ENCODE measurements at regions not wholly inside any gene's neighbourhood (a gene's known extent, or its start where the extent isn't known, plus 50 kb on each side); places are given as distances from the start of the nearest gene placed in this dataset.
A peak's percentile ranks its signal among the peaks of the same experiment; 100 is the strongest.

DNA sequence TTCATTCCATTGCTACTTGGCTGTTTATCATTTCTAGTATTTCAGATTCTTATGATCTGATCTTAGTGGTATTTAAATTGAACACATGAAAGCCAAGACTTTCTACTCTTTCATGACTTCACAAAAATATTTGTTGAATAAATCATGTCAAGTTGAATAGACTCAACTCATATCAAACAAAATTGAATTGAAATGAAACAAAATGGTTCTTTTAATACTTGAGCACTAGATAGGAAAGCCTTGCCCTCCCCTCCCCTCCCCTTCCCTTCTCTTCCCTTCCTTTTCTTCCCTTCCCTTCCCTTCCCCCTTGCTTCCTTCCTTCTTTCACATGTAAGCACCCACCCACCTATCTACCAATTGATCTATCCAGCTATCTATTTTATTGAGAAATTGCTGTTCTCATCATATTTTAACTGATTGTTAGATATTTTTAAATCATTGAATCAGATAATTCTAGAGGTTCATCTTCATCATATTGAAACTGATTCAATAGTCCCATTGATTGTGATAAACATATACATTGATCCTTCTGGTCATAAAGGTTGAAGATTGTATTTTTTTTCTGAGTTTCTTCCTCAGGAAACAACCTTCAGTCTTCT lies 2015.9 kb downstream of the LRRC4C start:
- peaks cover 0 to 23% (median 0%) of the 10 kb centered on the region in 11 donors for H3K9me3 ChIP-seq
- no peak overlapping the region for H3K27ac ChIP-seq
- DNase-seq: no peak
- no peak overlapping the region for H3K4me3 ChIP-seq
- ATAC-seq: no peak
- no peaks in the 10 kb centered on the region for H3K36me3 ChIP-seq
- no peaks in the 10 kb centered on the region for H3K27me3 ChIP-seq
- TF ChIP-seq, protein P1, sequence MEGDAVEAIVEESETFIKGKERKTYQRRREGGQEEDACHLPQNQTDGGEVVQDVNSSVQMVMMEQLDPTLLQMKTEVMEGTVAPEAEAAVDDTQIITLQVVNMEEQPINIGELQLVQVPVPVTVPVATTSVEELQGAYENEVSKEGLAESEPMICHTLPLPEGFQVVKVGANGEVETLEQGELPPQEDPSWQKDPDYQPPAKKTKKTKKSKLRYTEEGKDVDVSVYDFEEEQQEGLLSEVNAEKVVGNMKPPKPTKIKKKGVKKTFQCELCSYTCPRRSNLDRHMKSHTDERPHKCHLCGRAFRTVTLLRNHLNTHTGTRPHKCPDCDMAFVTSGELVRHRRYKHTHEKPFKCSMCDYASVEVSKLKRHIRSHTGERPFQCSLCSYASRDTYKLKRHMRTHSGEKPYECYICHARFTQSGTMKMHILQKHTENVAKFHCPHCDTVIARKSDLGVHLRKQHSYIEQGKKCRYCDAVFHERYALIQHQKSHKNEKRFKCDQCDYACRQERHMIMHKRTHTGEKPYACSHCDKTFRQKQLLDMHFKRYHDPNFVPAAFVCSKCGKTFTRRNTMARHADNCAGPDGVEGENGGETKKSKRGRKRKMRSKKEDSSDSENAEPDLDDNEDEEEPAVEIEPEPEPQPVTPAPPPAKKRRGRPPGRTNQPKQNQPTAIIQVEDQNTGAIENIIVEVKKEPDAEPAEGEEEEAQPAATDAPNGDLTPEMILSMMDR (IDR thresholded peaks at IDR 0.05): no peak
- H3K4me1 ChIP-seq: no peaks in the 10 kb centered on the region
- intact Hi-C loops (cut with DNase I): no loop called here

DNA sequence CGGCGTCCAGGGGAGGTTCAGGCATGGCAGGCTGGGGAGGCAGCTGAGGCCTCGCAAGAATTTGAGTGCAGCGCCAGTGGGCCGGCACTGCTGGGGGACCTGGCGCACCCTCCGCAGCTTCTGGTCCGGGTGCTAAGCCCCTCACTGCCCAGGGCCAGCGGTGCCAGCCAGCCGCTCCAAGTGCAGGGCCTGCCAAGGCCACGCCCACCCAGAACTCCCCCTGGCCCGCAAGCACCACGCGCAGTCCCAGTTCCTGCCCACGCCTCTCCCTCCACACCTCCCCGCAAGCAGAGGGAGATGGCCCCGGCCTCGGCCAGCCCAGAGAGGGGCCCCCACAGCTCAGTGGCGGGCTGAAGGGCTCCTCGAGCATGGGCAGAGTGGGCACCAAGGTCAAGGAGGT lies 2017.3 kb downstream of the LRRC4C start:
- intact Hi-C loops (cut with DNase I): no loop called here
- Histone ChIP-seq H3K27me3 (no peaks in the 10 kb centered on the region), H3K9me3 (peaks cover 0 to 23% (median 0%) of the 10 kb centered on the region in 11 donors), H3K4me1 (no peaks in the 10 kb centered on the region), H3K27ac (no peak overlapping the region), H3K4me3 (no peak overlapping the region), H3K36me3 (no peaks in the 10 kb centered on the region)
- TF ChIP-seq, protein P1 (IDR thresholded peaks at IDR 0.05): no peak
- WGBS, 2 donors: 88 to 91% methylated on average over 20 of the region's 20 CpGs
- peak in 1 of 8 donors; percentile 34 for ATAC-seq
- no peak for DNase-seq

DNA sequence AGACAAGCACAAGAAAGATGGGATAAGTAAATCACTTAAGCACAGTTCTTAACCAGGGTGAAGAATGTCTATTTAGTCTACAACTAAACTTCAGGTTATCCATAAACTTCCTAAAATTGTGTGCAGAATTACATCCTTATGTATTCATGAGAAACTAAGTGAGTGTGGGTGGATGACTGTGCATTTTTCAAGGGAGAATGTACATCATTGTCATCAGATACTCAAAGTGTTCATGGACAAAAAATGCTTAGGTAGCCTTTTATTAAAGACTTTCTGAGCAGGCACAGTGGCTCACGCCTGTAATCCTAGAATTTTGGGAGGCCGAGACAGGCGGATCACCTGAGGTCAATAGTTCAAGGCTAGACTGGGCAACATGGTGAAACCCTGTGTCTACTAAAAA lies 2023.8 kb downstream of the LRRC4C start:
- intact Hi-C loops (cut with DNase I): no loop called here
- no peaks in the 10 kb centered on the region for H3K27me3 ChIP-seq
- TF ChIP-seq, protein P1 (IDR thresholded peaks at IDR 0.05): no peak
- H3K36me3 ChIP-seq: no peaks in the 10 kb centered on the region
- WGBS, 2 donors: 85 to 88% methylated on average over 3 of the region's 3 CpGs
- no peak for ATAC-seq
- no peaks in the 10 kb centered on the region for H3K4me1 ChIP-seq
- H3K4me3 ChIP-seq: no peak overlapping the region
- H3K9me3 ChIP-seq: peaks cover 0 to 9% (median 0%) of the 10 kb centered on the region in 11 donors
- no peak overlapping the region for H3K27ac ChIP-seq
- DNase-seq: no peak

DNA sequence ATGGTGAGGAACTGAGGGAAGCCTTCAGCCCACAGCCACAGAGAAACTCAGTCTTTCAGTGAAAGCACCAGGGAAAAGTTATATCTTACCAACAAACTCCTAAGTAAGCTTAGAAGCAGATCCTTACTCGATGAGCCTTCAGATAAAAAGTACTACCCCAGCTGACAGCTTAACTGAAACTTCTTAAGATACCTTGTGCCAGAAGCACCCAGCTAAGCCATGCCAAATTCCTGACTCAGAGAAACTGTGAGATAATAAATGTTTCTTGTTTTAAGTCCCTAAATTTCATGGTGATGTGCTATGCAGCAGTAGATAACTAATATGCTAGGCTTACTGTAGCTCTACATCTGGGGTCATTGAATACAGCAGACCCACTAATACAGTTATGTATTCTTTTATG lies 2025.0 kb downstream of the LRRC4C start:
- 45 to 50% methylated on average over 1 of the region's 1 CpG for WGBS, 2 donors
- no peak for ATAC-seq
- Histone ChIP-seq H3K36me3 (no peaks in the 10 kb centered on the region), H3K9me3 (peaks cover 0 to 6% (median 0%) of the 10 kb centered on the region in 11 donors), H3K4me3 (no peak overlapping the region), H3K27me3 (no peaks in the 10 kb centered on the region), H3K27ac (no peak overlapping the region), H3K4me1 (no peaks in the 10 kb centered on the region)
- TF ChIP-seq, protein P1 (IDR thresholded peaks at IDR 0.05): no peak
- intact Hi-C loops (cut with DNase I): no loop called here
- DNase-seq: no peak

All from heart right ventricle (tissue), 16 donors.